GM21825 (cell line): ENCODE measurements at regions not wholly inside any gene's neighbourhood (a gene's known extent, or its start where the extent isn't known, plus 50 kb on each side); places are given as distances from the start of the nearest gene placed in this dataset.

Source experiments
- ATAC-seq: cut with Tn5 transposase; IDR thresholded peaks from one replicate; pipeline ENCODE4 v1.9.1; 2021; ENCODE audit warnings: mild to moderate bottlenecking, moderate library complexity; ENCODE audit not compliant: unreplicated experiment

DNA sequence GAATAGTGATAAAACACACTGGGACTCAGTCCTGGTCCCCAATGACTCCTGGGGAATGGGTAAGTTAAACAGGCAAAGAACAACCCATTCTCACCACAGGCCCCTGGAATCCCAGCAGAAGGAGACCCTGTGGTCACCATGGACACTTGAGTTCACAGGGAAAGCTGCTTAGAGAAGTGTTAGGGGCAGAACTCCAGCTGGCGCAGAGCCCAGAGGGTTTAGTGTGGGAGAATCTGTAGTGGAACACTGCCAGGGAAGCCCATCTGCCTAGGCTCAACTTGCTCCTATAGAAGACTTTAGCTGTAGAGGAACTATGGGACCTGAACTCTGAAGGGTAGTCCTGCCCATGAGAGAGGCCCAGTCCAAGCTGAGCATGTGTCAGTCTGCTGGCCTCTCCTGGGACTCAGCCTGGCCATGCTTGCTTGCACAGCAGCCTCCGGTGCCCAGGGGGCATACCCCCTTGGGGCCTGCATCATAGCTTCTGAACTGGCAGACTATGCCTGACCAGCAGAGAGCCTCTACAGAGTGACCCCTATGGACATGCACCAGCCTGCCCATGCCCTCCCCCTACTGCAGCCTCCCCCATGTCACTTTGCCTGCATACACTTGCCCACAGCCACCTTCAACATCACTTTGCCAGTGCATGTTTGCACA is 343.5 kb downstream of the IDS start:
- ATAC-seq, result no peak

DNA sequence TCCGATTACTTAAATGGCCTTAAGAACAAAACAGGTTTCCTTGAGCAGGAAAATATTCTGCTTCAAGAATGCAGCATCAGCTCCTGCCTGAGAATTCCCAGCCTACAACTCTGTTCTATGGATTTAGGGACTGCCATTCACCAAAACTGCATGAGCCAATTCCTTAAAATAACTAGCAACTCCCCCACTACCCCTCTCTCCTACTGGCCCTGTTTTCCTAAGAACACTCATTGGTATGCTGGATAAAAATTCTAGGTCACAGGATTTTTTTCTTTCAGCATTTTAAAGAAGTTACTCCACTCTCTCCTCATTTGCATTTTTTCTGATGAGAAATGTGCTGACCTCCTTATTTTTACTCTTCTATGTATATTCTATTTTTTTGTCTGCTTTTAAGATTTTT is 347.1 kb downstream of the IDS start:
- ATAC-seq, result no peak

DNA sequence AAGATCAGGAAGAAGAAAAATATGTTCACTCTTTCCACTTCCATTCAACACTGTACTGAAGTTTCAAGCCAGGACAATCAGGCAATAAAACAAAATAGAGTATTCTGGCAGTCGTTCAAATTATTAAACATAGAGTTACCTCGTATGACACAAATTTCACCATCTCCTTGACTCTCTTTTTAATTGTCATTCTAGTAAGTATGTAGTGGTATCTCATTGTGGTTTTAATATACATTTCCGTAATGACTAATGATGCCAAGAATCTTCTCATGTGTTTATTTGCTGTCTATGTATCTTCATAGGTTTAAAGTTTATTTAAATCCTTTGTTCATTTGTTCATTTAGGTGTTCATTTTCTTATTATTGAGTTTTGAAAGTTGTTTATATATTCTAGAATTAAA is 352.2 kb downstream of the IDS start:
- no peak for ATAC-seq

DNA sequence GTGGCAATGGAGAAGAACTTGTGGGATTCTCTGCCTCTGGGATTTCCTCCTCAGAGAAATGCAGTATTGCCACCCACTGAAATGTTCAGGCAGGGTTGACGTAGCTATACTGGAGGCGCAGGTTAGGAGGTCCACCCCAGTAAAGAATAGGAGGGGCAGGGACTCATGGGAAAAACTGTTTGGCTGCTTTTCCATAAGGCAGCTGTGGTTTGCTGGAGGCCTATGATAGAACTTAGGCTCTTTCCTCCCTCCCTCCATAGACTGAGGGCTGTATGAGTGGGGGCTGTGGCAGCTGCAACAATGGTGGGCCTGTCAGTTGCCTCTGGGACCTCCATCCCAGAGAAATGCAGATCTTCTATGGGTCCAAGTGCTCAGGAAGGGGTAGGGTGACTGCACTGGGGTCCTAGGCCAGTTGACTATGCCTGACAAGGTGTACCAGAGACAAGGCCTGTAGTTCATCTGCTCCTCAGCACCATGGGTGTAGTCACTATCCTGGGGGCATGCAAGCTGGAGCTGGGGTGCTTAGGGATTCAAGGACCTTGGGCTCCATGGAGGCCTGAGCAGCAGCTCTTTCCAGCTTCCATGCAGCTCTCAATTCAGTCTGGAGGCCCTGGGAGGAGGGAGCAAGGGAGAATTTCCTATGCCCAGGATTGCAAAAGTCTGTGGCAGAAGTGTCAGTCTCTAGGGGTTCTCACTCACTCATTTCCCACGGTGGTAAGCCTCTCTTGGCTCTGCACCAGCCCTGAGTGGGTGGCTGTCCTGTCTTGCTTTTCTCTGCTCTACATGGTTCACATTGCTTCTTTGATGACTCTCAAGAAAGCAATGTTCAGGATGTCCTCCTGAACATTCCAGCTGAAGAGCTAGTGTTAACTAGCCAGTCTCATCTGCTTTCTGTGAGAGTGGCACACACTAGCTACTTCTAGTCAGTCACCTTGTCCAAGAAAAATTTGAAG is 353.0 kb downstream of the IDS start:
- no peak for ATAC-seq

DNA sequence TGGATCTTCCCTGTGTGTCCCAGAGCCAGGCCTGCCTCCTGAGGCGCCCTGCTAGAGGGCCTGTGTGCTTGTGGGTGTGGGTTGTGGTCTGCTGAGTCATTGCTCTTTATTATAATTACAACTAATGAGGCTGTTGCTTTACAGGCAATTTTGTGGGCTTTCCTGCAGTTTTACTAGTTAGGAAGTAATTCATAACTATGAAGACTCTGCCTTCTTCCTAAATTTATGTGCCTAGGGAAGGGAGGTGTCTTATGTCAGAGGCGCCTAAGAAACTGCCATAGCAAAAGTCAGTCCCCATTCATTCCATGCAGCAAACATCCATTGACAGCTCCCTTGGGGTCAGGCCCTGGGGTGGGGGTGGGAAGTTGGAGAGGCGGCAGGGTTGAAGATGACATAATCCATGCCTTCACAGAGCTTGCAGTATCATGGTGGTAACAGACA is 359.2 kb downstream of the IDS start:
- ATAC-seq, result no peak

DNA sequence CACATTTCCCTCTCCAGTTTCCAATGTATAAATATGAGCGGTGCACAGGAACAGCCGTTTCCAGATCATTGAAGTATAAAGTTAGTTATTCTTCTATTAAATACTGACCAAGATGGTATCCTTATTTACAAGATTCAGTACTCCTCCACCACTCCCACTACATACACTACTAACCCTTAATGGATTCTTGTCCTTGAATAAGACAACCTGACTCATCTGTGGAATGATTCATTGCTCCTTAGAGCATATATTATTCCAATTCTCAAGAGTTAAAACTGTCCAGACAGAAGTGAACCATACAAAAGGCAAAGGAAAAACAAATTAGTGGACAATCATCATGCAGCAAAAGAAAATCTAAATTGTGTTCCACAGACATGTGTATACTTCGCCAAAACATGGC is 373.3 kb downstream of the IDS start:
- ATAC-seq, result no peak

DNA sequence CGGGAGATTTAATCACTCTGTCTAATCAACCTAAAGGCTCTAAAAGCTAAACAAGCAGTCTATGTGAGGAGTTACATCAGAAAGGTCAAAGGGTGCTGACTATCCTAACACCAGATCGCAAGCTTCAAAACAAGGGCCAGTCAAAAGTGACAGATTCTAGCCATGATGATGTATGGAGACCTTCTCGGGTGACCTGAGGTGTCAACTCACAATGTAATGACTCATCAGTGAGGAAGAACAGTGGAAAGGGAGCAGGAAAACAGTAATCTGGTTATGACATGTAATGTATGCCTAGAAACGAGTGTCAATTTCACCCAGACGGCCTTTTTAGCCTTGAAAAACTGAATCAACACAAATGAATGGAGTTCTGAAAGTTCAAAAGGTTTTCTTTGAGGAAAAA is 375.3 kb downstream of the IDS start:
- ATAC-seq, result no peak

- ATAC-seq, result no peak
Measured at GRCh38 chrX:149124526-149125108, 380.5 kb downstream of the IDS start.

- ATAC-seq, result no peak
Measured at GRCh38 chrX:149121206-149121920, 383.7 kb downstream of the IDS start.

- no peak for ATAC-seq
Measured at GRCh38 chrX:149120459-149120858, 384.6 kb downstream of the IDS start.

- no peak for ATAC-seq
Measured at GRCh38 chrX:149114874-149115273, 390.2 kb downstream of the IDS start.

DNA sequence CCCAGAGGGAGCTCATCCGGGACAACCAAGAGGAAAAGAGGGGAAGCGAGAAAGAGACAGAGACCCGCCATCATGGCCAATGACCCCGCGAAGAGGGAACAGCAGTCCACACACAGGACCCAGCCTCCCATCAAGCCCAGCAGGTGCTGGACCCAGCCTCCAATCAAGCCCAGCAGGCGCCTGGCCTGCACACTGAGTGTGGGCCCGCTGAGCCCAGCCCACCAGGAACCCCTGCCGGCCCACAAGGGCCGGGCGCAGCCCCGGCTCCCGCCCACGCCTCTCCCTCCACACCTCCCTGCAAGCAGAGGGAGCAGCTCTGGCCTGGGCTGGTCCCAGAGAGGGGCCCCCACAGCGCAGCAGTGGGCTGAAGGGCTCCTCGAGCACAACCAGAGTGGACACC is 391.1 kb downstream of the IDS start:
- no peak for ATAC-seq

- no peak for ATAC-seq
Measured at GRCh38 chrX:149097786-149098185, 407.3 kb downstream of the IDS start.

DNA sequence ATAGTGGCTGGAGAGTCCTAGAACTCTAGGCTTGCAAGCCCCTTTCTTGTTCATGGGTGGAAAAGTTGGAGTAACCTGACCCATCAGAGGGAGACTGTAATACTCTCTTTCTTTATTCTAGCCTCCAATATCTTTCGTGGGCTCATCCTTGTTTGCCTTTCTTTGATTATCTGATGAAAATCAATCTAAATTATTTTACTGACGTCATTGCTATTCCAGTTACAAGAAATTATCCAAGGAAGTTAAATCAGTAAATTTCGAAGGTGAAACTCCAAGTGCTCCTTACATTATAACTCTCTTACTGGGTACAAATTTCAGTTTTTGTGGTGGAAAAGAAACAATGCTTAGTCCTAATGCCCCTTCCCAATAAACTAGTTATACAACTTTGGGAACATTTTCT is 412.9 kb downstream of the IDS start:
- no peak for ATAC-seq

DNA sequence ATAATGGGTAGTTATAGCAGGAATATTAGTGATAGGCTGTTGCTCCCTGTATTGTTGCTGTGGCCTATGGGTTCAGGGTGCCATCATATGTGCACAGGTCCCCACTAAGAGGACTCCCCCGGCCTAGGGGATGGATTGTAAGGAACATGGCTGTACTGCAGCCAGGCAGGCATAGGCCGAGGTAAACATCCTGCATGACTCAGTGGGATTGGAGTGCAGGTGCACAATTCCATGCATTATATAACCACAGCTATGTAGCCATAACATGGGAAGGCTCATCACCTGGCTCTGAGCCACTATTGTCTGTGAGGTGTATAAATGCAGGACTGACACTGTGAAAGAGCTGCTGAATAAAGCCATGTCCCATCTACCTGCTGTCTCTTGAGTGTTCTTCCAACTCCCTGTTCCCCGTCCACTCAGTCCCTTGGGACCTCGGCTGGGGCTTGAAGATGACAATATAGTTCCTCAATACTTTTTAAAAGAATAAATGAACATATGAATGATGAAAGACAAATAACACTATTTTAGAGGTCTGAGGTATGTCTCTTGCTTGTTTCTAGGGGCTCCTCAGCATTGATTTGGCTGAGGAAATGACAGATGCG is 425.2 kb downstream of the IDS start:
- no peak for ATAC-seq

- ATAC-seq, result peak; percentile 83
Measured at GRCh38 chrX:149074398-149074797, 430.7 kb downstream of the IDS start.

DNA sequence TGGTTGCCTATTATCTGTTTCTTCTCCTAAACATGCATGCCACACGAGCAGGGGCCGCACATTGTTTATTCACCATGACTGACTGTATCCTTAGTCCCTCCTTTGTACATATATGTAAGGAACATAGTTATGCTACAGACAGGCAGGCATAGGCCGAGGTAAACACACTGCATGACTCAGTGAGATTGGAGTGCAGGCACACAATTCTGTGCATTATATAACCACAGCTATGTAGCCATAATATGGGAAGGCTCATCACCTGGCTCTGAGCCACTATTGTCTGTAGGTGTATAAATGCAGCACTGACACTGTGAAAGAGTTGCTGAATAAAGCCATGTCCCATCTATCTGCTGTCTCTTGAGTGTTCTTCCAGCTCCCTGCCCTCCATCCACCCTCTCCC is 431.6 kb downstream of the IDS start:
- no peak for ATAC-seq

- no peak for ATAC-seq
Measured at GRCh38 chrX:149069899-149070298, 435.2 kb downstream of the IDS start.

GRCh38 chrX:149060921-149061320 is 444.2 kb downstream of the IDS start:
- ATAC-seq, result no peak
